Activated T-cell treated with anti-CD3 and anti-CD28 coated beads, Interleukin-2, amount 50 U/mL, for 4 hours (primary cell): ENCODE measurements at regions not wholly inside any gene's neighbourhood (a gene's known extent, or its start where the extent isn't known, plus 50 kb on each side); places are given as distances from the start of the nearest gene placed in this dataset.
"Not testable (repeated sequence)": the region's sequence is repeated elsewhere in the genome, so short reads cannot be mapped to it uniquely, and the experiment has no call there.

Experiments used
- ATAC-seq, 2 donors: fragments of 200-7000 bp; cut with Tn5 transposase; one replicate each; pipeline ENCODE4 v1.10.0; 2021
- DNase-seq: peaks from one replicate; pipeline ENCODE4 v3.0.0-alpha.2; 2020
- H3K27me3 Mint-ChIP-seq: one replicate; pipeline ENCODE4 v1.8.0; 2021; ENCODE audit warnings: low read depth, mixed read lengths
- H3K36me3 Mint-ChIP-seq: one replicate; pipeline ENCODE4 v1.8.0; 2022; ENCODE audit warnings: mixed read lengths; ENCODE audit not compliant: insufficient read depth
- H3K4me1 Mint-ChIP-seq: one replicate; pipeline ENCODE4 v1.8.0; 2021; ENCODE audit warnings: low read depth, mixed read lengths
- H3K4me3 Mint-ChIP-seq: one replicate; pipeline ENCODE4 v1.8.0; 2021; ENCODE audit warnings: mild to moderate bottlenecking, moderate library complexity, mixed read lengths
- H3K9me3 Mint-ChIP-seq: one replicate; pipeline ENCODE4 v1.8.0; 2021; ENCODE audit warnings: mixed read lengths

- H3K36me3 Mint-ChIP-seq, H3K9me3 Mint-ChIP-seq, H3K4me3 Mint-ChIP-seq, H3K4me1 Mint-ChIP-seq: not testable (repeated sequence)
- H3K27me3 Mint-ChIP-seq = peaks cover 35% of the 10 kb centered on the region
- ATAC-seq = peak; percentile 48
- DNase-seq = peak; percentile 60
These were observed 1065.9 kb downstream of the TMEM121 start for GRCh38 chr14:106592115-106592852.

GRCh38 chr14:106599209-106599608, 1072.8 kb downstream of the TMEM121 start:
- Mint-ChIP-seq H3K27me3 (peaks cover 56% of the 10 kb centered on the region), H3K9me3 (no peaks in the 10 kb centered on the region), H3K4me1 (no peaks in the 10 kb centered on the region), H3K4me3 (no peak overlapping the region), H3K36me3 (no peaks in the 10 kb centered on the region)
- ATAC-seq (no peak), DNase-seq (no peak)

- DNase-seq (peak; percentile 79), ATAC-seq (peak; percentile 99 to 100)
- no peak overlapping the region for H3K4me3 Mint-ChIP-seq
- no peaks in the 10 kb centered on the region for H3K9me3 Mint-ChIP-seq
- H3K27me3 Mint-ChIP-seq = peaks cover 57% of the 10 kb centered on the region
- no peaks in the 10 kb centered on the region for H3K36me3 Mint-ChIP-seq
- no peaks in the 10 kb centered on the region for H3K4me1 Mint-ChIP-seq
These were observed 1079.4 kb downstream of the TMEM121 start for GRCh38 chr14:106605548-106606448.

- H3K4me1 Mint-ChIP-seq = no peaks in the 10 kb centered on the region
- no peaks in the 10 kb centered on the region for H3K9me3 Mint-ChIP-seq
- ATAC-seq = no peak
- no peak overlapping the region for H3K4me3 Mint-ChIP-seq
- no peak for DNase-seq
- H3K36me3 Mint-ChIP-seq = no peaks in the 10 kb centered on the region
- H3K27me3 Mint-ChIP-seq = peaks cover 53% of the 10 kb centered on the region
These were observed 1080.6 kb downstream of the TMEM121 start for GRCh38 chr14:106606936-106607335.

GRCh38 chr14:106610691-106611090, 1084.3 kb downstream of the TMEM121 start:
- H3K27me3 Mint-ChIP-seq = peaks cover 35% of the 10 kb centered on the region
- no peaks in the 10 kb centered on the region for H3K9me3 Mint-ChIP-seq
- no peak for ATAC-seq
- DNase-seq = no peak
- no peaks in the 10 kb centered on the region for H3K4me1 Mint-ChIP-seq
- no peaks in the 10 kb centered on the region for H3K36me3 Mint-ChIP-seq
- no peak overlapping the region for H3K4me3 Mint-ChIP-seq

- H3K9me3 Mint-ChIP-seq = no peaks in the 10 kb centered on the region
These were observed 1086.9 kb downstream of the TMEM121 start for GRCh38 chr14:106613256-106613655.

GRCh38 chr14:106618471-106618951, 1092.1 kb downstream of the TMEM121 start:
- ATAC-seq = peak; percentile 77
- Mint-ChIP-seq H3K4me1 (peaks cover 11% of the 10 kb centered on the region), H3K27me3 (peaks cover 17% of the 10 kb centered on the region)

More at GRCh38 chr14:106613256-106613655, 1086.9 kb downstream of the TMEM121 start:
- Mint-ChIP-seq H3K4me3 (no peak overlapping the region), H3K27me3 (peaks cover 29% of the 10 kb centered on the region), H3K4me1 (no peaks in the 10 kb centered on the region), H3K36me3 (no peaks in the 10 kb centered on the region)
- no peak for DNase-seq
- ATAC-seq = peak; percentile 46 to 61

GRCh38 chr14:106619606-106620005, 1093.2 kb downstream of the TMEM121 start:
- H3K27me3 Mint-ChIP-seq = peaks cover 17% of the 10 kb centered on the region
- H3K36me3 Mint-ChIP-seq = no peaks in the 10 kb centered on the region
- H3K4me1 Mint-ChIP-seq = peaks cover 11% of the 10 kb centered on the region
- H3K4me3 Mint-ChIP-seq = no peak overlapping the region
- ATAC-seq (no peak), DNase-seq (no peak)
- H3K9me3 Mint-ChIP-seq = no peaks in the 10 kb centered on the region

More at GRCh38 chr14:106618471-106618951, 1092.1 kb downstream of the TMEM121 start:
- H3K36me3 Mint-ChIP-seq, H3K4me3 Mint-ChIP-seq, H3K9me3 Mint-ChIP-seq: not testable (repeated sequence)
- DNase-seq = peak; percentile 79

- H3K9me3 Mint-ChIP-seq = no peaks in the 10 kb centered on the region
- H3K4me3 Mint-ChIP-seq = no peak overlapping the region
- DNase-seq = no peak
- peaks cover 17% of the 10 kb centered on the region for H3K27me3 Mint-ChIP-seq
- no peaks in the 10 kb centered on the region for H3K36me3 Mint-ChIP-seq
- H3K4me1 Mint-ChIP-seq = peaks cover 11% of the 10 kb centered on the region
- no peak for ATAC-seq
These were observed 1094.0 kb downstream of the TMEM121 start for GRCh38 chr14:106620368-106620767.

- Mint-ChIP-seq H3K27me3 (peaks cover 16% of the 10 kb centered on the region), H3K4me3 (no peak overlapping the region), H3K9me3 (no peaks in the 10 kb centered on the region), H3K36me3 (no peaks in the 10 kb centered on the region), H3K4me1 (peaks cover 13% of the 10 kb centered on the region)
- DNase-seq (peak; percentile 10), ATAC-seq (no peak)
These were observed 1095.9 kb downstream of the TMEM121 start for GRCh38 chr14:106622200-106622745.

- no peak overlapping the region for H3K4me3 Mint-ChIP-seq
- peaks cover 13% of the 10 kb centered on the region for H3K4me1 Mint-ChIP-seq
- no peak for ATAC-seq
- no peaks in the 10 kb centered on the region for H3K9me3 Mint-ChIP-seq
- H3K36me3 Mint-ChIP-seq = no peaks in the 10 kb centered on the region
- no peak for DNase-seq
- peaks cover 17% of the 10 kb centered on the region for H3K27me3 Mint-ChIP-seq
These were observed 1098.8 kb downstream of the TMEM121 start for GRCh38 chr14:106625186-106625585.

GRCh38 chr14:106626469-106626868, 1100.1 kb downstream of the TMEM121 start:
- not testable (repeated sequence) for H3K36me3 Mint-ChIP-seq
- peaks cover 16% of the 10 kb centered on the region for H3K27me3 Mint-ChIP-seq

GRCh38 chr14:106626942-106627588, 1100.7 kb downstream of the TMEM121 start:
- H3K4me3 Mint-ChIP-seq, H3K9me3 Mint-ChIP-seq, H3K36me3 Mint-ChIP-seq: not testable (repeated sequence)
- peaks cover 18% of the 10 kb centered on the region for H3K27me3 Mint-ChIP-seq
- peaks cover 10% of the 10 kb centered on the region for H3K4me1 Mint-ChIP-seq
- peak; percentile 94 to 96 for ATAC-seq
- peak; percentile 75 for DNase-seq

More at GRCh38 chr14:106626469-106626868, 1100.1 kb downstream of the TMEM121 start:
- H3K4me3 Mint-ChIP-seq, DNase-seq, H3K9me3 Mint-ChIP-seq, ATAC-seq: not testable (repeated sequence)
- H3K4me1 Mint-ChIP-seq = peaks cover 13% of the 10 kb centered on the region

GRCh38 chr14:106631879-106632278, 1105.5 kb downstream of the TMEM121 start:
- H3K4me1 Mint-ChIP-seq = peaks cover 1% of the 10 kb centered on the region
- peak in 1 of 2 donors; percentile 25 for ATAC-seq
- H3K9me3 Mint-ChIP-seq = no peaks in the 10 kb centered on the region
- H3K4me3 Mint-ChIP-seq = no peak overlapping the region
- H3K27me3 Mint-ChIP-seq = peaks cover 19% of the 10 kb centered on the region
- H3K36me3 Mint-ChIP-seq = no peaks in the 10 kb centered on the region
- DNase-seq = no peak
